ENCODE measurements at regions not wholly inside any gene's neighbourhood (a gene's known extent, or its start where the extent isn't known, plus 50 kb on each side); places are given as distances from the start of the nearest gene placed in this dataset.
A peak's percentile ranks its signal among the peaks of the same experiment; 100 is the strongest.

DNA sequence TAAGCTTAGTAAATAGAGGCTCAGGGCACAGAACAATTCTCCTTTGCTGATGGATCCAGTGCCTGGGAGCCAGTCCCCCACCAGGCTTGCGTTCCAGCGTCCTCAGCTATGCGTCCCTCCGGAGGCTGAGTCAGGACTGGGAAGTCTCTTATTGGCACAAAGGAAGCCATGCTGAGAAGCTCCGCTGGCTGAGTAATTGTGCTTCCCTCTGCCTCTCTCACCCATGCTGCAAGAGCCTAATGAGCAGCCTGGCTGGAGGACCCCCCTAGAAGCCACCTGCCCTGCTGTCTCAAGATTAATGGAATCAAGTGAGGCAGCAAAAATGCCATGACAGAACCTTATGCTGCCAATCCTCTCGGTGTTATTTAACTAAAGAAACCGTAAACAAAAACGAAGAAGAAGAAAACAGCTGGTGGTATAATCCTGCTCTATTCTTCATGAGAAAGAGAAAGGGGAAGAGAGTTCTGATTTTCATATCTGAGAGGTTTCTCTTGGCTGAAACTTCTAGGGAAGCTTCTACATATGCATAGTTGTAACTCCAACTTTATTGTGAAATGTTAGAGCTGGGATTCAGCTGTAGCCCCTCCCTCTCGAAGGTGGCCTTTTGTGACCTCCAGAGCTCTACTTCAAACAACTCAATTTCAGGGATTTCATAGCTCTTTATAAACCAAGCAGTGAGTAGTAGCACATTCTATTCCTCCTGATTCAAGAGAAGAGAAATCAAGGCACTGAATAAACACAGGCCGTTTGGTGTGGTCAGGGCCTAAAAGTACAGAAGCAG is 185.4 kb upstream of the SEMA6A start:
- DNase-seq (ENCODE audit: low read depth, low spot score) = peak; percentile 57
- no peak overlapping the region for H3K4me3 ChIP-seq (ENCODE audit: insufficient read length, low read depth)
- no peak for TF ChIP-seq ZNF274 (IDR thresholded peaks at IDR 0.05; ENCODE audit: low read depth, low read length)
- TF ChIP-seq SUZ12 (IDR thresholded peaks at IDR 0.05; ENCODE audit: extremely low read depth, insufficient read depth, insufficient read length) = no peak
- no peak for TF ChIP-seq YY1 (IDR thresholded peaks at IDR 0.05; ENCODE audit: insufficient read depth, insufficient read length)

DNA sequence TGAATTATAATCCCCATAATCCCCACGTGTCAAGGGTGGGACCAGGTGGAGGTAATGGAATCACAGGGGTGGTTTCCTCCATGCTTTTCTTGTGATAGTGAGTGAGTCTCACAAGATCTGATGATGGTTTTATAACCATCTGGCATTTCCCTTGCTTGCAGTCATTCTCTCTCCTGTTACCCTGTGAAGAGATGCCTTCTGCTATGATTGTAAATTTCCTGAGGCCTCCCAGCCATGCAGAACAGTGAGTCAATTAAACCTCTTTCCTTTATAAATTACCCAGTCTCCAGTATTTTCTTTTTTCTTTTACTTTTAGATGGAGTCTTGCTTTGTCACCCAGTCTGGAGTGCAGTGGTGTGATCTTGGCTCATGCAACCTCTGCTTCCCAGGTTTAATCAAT is 182.7 kb upstream of the SEMA6A start:
- DNase-seq (ENCODE audit: low read depth, low spot score) = no peak
- no peaks in the 10 kb centered on the region for H3K27me3 ChIP-seq (ENCODE audit: insufficient read depth, insufficient read length)
- peaks cover 3% of the 10 kb centered on the region for H3K4me1 ChIP-seq (ENCODE audit: insufficient read depth, insufficient read length)
- no peak overlapping the region for H3K4me3 ChIP-seq (ENCODE audit: insufficient read length, low read depth)
- no peak overlapping the region for H3K9ac ChIP-seq (ENCODE audit: insufficient read length, low read depth)
- TF ChIP-seq ZNF274 (IDR thresholded peaks at IDR 0.05; ENCODE audit: low read depth, low read length) = no peak
- TF ChIP-seq YY1 (IDR thresholded peaks at IDR 0.05; ENCODE audit: insufficient read depth, insufficient read length) = no peak
- TF ChIP-seq SUZ12 (IDR thresholded peaks at IDR 0.05; ENCODE audit: extremely low read depth, insufficient read depth, insufficient read length) = no peak
- peaks cover 50% of the 10 kb centered on the region for H3K9me3 ChIP-seq (ENCODE audit: insufficient read depth, low read length)
- no peaks in the 10 kb centered on the region for H3K36me3 ChIP-seq (ENCODE audit: insufficient read depth, insufficient read length, low read length)

More for the DNA sequence above, 185.4 kb upstream of the SEMA6A start:
- Histone ChIP-seq H3K36me3 (ENCODE audit: insufficient read depth, insufficient read length, low read length) (no peaks in the 10 kb centered on the region), H3K9me3 (ENCODE audit: insufficient read depth, low read length) (peaks cover 35% of the 10 kb centered on the region), H3K27me3 (ENCODE audit: insufficient read depth, insufficient read length) (no peaks in the 10 kb centered on the region), H3K4me1 (ENCODE audit: insufficient read depth, insufficient read length) (peaks cover 3% of the 10 kb centered on the region), H3K9ac (ENCODE audit: insufficient read length, low read depth) (no peak overlapping the region)

DNA sequence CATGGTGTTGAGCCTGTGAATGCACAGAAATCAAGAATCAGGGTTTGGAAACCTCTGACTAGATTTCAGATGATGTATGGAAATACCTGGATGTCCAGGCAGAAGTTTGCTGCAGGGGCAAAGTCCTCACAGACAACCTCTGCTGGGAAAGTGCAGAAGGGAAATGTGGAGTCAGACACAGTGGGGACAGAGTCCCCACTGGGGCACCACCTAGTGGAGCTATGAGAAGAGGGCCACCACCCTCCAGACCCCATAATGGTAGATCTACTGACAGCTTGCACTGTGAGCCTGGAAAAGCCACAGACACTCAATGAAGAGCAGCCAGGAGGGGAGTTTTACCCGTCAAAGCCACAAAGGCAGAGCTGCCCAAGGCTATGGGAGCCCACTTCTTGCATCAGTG is 181.9 kb upstream of the SEMA6A start:
- Histone ChIP-seq H3K9ac (ENCODE audit: insufficient read length, low read depth) (no peak overlapping the region), H3K4me3 (ENCODE audit: insufficient read length, low read depth) (no peak overlapping the region), H3K4me1 (ENCODE audit: insufficient read depth, insufficient read length) (peaks cover 3% of the 10 kb centered on the region), H3K36me3 (ENCODE audit: insufficient read depth, insufficient read length, low read length) (no peaks in the 10 kb centered on the region), H3K9me3 (ENCODE audit: insufficient read depth, low read length) (peaks cover 50% of the 10 kb centered on the region), H3K27me3 (ENCODE audit: insufficient read depth, insufficient read length) (no peaks in the 10 kb centered on the region)
- no peak for DNase-seq (ENCODE audit: low read depth, low spot score)
- TF ChIP-seq YY1 (IDR thresholded peaks at IDR 0.05; ENCODE audit: insufficient read depth, insufficient read length) = no peak
- no peak for TF ChIP-seq ZNF274 (IDR thresholded peaks at IDR 0.05; ENCODE audit: low read depth, low read length)
- TF ChIP-seq SUZ12 (IDR thresholded peaks at IDR 0.05; ENCODE audit: extremely low read depth, insufficient read depth, insufficient read length) = no peak

DNA sequence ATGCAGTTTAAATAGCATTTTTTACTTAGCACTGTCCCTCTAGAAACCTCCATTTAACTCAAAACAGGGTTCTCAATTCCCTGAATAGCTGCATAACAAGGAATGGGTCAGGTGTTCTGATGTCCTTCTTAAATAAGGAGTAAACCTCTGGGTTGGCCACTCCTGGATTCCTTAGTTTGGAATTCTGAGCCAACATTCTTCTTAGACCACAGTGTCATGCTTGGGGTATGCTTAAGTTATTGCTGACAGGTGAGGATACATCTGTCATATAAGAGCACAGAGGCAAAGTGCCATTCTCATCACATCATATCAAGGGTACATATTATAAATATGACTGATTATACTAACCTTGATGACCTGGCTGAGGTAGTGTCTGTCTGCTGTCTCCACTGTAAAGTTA is 179.9 kb upstream of the SEMA6A start:
- no peaks in the 10 kb centered on the region for H3K4me1 ChIP-seq (ENCODE audit: insufficient read depth, insufficient read length)
- DNase-seq (ENCODE audit: low read depth, low spot score) = no peak
- TF ChIP-seq YY1 (IDR thresholded peaks at IDR 0.05; ENCODE audit: insufficient read depth, insufficient read length) (no peak), ZNF274 (IDR thresholded peaks at IDR 0.05; ENCODE audit: low read depth, low read length) (no peak), SUZ12 (IDR thresholded peaks at IDR 0.05; ENCODE audit: extremely low read depth, insufficient read depth, insufficient read length) (no peak)
- no peak overlapping the region for H3K4me3 ChIP-seq (ENCODE audit: insufficient read length, low read depth)
- peaks cover 50% of the 10 kb centered on the region for H3K9me3 ChIP-seq (ENCODE audit: insufficient read depth, low read length)
- no peaks in the 10 kb centered on the region for H3K36me3 ChIP-seq (ENCODE audit: insufficient read depth, insufficient read length, low read length)
- H3K27me3 ChIP-seq (ENCODE audit: insufficient read depth, insufficient read length) = no peaks in the 10 kb centered on the region
- H3K9ac ChIP-seq (ENCODE audit: insufficient read length, low read depth) = no peak overlapping the region

DNA sequence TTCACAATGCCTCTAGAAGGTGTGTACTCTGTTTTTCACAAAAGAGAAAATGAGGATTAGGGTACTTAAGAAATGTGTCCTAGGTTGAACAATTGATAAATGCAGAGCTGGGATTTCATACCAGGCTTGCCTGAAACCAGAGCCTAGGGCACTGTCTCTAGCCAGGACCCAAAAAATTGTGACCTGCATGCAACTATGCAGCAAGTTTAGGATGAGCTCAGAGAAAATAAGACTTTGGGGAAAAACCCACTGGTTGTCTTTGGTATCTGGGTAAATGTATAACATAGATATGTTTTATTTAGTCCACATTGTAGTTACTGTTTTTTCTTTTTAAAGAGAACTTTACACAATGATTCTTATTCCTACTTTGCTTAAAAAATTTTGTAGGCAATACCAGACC is 177.1 kb upstream of the SEMA6A start:
- Histone ChIP-seq H3K9ac (ENCODE audit: insufficient read length, low read depth) (no peak overlapping the region), H3K27me3 (ENCODE audit: insufficient read depth, insufficient read length) (no peaks in the 10 kb centered on the region), H3K36me3 (ENCODE audit: insufficient read depth, insufficient read length, low read length) (no peaks in the 10 kb centered on the region), H3K9me3 (ENCODE audit: insufficient read depth, low read length) (peaks cover 31% of the 10 kb centered on the region), H3K4me3 (ENCODE audit: insufficient read length, low read depth) (no peak overlapping the region), H3K4me1 (ENCODE audit: insufficient read depth, insufficient read length) (no peaks in the 10 kb centered on the region)
- TF ChIP-seq SUZ12 (IDR thresholded peaks at IDR 0.05; ENCODE audit: extremely low read depth, insufficient read depth, insufficient read length) (no peak), ZNF274 (IDR thresholded peaks at IDR 0.05; ENCODE audit: low read depth, low read length) (no peak), YY1 (IDR thresholded peaks at IDR 0.05; ENCODE audit: insufficient read depth, insufficient read length) (no peak)
- no peak for DNase-seq (ENCODE audit: low read depth, low spot score)

DNA sequence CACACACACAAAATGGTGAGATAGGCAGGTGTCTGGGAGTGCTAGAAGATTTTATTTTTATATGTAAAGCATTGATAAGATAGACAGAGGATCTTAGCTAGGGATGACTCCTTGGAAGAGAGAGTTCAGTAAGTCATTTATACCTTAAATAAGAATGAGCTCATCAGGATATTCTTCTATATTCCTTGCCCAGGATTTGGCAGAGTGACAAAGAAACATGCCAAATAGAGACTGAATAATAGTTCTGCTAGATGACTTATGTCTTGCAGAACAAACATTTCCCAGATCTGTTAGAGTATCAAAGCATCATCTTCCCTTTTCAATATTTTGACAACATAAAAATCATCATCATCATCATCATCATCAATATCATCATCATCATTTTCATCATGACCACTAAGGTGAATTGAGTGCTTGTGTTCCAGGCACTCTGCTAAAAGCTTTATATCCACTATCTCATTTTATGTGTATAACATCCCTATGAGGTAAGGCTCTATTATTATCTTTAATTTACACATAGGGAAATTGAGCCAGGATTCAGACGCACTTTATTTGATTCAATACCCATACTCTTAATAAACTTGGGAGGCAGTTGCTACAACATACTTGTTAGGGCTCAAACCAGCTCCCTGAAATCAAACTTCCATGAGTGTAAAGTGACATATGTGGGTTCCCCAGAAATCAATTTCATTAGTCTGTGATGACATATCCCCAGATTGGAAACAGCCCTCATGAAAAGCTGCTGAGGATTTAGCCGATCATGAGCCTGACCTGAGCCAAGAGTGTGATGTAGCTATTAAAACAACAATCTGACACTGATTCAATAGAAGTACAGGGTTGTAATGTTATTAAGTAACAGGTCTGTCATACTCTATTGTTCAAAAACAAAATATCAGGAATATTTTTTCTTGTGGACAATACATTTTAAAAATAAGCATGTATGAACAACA is 176.3 kb upstream of the SEMA6A start:
- DNase-seq (ENCODE audit: low read depth, low spot score) = no peak

DNA sequence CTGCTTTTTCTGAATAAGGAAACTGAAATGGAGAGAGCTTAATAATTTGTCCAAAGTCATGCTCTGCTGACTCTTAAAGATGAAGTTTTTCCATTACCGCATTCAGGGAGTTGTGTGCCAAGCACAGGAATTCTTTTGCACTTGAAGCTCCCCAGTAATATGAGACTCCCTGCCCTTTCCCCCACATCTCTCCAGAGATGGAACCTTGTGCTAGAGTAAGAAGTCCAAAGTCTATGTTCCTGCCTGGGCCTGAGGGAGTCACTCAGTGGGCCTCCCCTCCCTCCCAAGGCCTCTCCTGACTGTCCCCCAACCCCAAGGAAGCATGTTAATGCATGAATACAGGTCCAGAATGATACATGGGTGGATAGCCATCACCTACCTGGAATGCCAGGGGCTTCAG is 173.3 kb upstream of the SEMA6A start:
- Histone ChIP-seq H3K9ac (ENCODE audit: insufficient read length, low read depth) (no peak overlapping the region), H3K4me1 (ENCODE audit: insufficient read depth, insufficient read length) (no peaks in the 10 kb centered on the region), H3K4me3 (ENCODE audit: insufficient read length, low read depth) (no peak overlapping the region), H3K36me3 (ENCODE audit: insufficient read depth, insufficient read length, low read length) (no peaks in the 10 kb centered on the region), H3K27me3 (ENCODE audit: insufficient read depth, insufficient read length) (no peaks in the 10 kb centered on the region), H3K9me3 (ENCODE audit: insufficient read depth, low read length) (no peaks in the 10 kb centered on the region; the same call in 1 of the 2 replicates)
- TF ChIP-seq YY1 (IDR thresholded peaks at IDR 0.05; ENCODE audit: insufficient read depth, insufficient read length) (no peak), ZNF274 (IDR thresholded peaks at IDR 0.05; ENCODE audit: low read depth, low read length) (no peak), SUZ12 (IDR thresholded peaks at IDR 0.05; ENCODE audit: extremely low read depth, insufficient read depth, insufficient read length) (no peak)
- DNase-seq (ENCODE audit: low read depth, low spot score) = no peak

More for the DNA sequence above, 176.3 kb upstream of the SEMA6A start:
- TF ChIP-seq SUZ12 (IDR thresholded peaks at IDR 0.05; ENCODE audit: extremely low read depth, insufficient read depth, insufficient read length) (no peak), ZNF274 (IDR thresholded peaks at IDR 0.05; ENCODE audit: low read depth, low read length) (no peak), YY1 (IDR thresholded peaks at IDR 0.05; ENCODE audit: insufficient read depth, insufficient read length) (no peak)
- H3K9me3 ChIP-seq (ENCODE audit: insufficient read depth, low read length) = peaks cover 23% of the 10 kb centered on the region
- no peaks in the 10 kb centered on the region for H3K4me1 ChIP-seq (ENCODE audit: insufficient read depth, insufficient read length)
- no peak overlapping the region for H3K9ac ChIP-seq (ENCODE audit: insufficient read length, low read depth)
- no peak overlapping the region for H3K4me3 ChIP-seq (ENCODE audit: insufficient read length, low read depth)
- no peaks in the 10 kb centered on the region for H3K27me3 ChIP-seq (ENCODE audit: insufficient read depth, insufficient read length)
- no peaks in the 10 kb centered on the region for H3K36me3 ChIP-seq (ENCODE audit: insufficient read depth, insufficient read length, low read length)

All from NT2/D1 (cell line).